ENCODE measurements at regions not wholly inside any gene's neighbourhood (a gene's known extent, or its start where the extent isn't known, plus 50 kb on each side); places are given as distances from the start of the nearest gene placed in this dataset.

DNA sequence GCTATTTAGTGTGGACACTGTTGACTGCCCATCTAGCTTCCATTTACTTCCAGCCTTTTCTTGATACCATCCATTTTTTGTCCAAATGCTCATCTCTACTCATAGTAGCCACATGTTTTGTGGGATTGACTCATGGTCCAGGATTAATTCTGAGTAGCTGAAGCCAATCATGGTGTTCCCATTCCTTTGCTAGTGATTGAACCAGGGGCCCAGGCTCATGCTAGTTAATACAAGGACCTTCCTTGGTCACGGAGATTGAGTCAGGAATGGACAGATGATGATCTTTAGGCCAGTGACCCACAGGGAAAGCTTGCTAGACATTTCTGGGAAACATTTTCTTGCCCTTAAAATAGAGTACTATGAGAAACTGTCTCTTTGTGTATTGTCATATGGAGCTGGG lies 272.9 kb upstream of the RIOK2 start (continued):
- TF ChIP-seq SRF (IDR thresholded peaks at IDR 0.05; ENCODE audit: low read depth, low read length) (no peak), TEAD4 (IDR thresholded peaks at IDR 0.05; ENCODE audit: low read depth, low read length) (no peak), TBP (IDR thresholded peaks at IDR 0.05; ENCODE audit: low read depth, low read length) (no peak), GABPA (IDR thresholded peaks at IDR 0.05; ENCODE audit: borderline replicate concordance, insufficient read depth, low read length) (no peak), GTF2F1 (IDR thresholded peaks at IDR 0.05; ENCODE audit: borderline replicate concordance, low read depth, low read length) (no peak)
- TF ChIP-seq, protein P1, sequence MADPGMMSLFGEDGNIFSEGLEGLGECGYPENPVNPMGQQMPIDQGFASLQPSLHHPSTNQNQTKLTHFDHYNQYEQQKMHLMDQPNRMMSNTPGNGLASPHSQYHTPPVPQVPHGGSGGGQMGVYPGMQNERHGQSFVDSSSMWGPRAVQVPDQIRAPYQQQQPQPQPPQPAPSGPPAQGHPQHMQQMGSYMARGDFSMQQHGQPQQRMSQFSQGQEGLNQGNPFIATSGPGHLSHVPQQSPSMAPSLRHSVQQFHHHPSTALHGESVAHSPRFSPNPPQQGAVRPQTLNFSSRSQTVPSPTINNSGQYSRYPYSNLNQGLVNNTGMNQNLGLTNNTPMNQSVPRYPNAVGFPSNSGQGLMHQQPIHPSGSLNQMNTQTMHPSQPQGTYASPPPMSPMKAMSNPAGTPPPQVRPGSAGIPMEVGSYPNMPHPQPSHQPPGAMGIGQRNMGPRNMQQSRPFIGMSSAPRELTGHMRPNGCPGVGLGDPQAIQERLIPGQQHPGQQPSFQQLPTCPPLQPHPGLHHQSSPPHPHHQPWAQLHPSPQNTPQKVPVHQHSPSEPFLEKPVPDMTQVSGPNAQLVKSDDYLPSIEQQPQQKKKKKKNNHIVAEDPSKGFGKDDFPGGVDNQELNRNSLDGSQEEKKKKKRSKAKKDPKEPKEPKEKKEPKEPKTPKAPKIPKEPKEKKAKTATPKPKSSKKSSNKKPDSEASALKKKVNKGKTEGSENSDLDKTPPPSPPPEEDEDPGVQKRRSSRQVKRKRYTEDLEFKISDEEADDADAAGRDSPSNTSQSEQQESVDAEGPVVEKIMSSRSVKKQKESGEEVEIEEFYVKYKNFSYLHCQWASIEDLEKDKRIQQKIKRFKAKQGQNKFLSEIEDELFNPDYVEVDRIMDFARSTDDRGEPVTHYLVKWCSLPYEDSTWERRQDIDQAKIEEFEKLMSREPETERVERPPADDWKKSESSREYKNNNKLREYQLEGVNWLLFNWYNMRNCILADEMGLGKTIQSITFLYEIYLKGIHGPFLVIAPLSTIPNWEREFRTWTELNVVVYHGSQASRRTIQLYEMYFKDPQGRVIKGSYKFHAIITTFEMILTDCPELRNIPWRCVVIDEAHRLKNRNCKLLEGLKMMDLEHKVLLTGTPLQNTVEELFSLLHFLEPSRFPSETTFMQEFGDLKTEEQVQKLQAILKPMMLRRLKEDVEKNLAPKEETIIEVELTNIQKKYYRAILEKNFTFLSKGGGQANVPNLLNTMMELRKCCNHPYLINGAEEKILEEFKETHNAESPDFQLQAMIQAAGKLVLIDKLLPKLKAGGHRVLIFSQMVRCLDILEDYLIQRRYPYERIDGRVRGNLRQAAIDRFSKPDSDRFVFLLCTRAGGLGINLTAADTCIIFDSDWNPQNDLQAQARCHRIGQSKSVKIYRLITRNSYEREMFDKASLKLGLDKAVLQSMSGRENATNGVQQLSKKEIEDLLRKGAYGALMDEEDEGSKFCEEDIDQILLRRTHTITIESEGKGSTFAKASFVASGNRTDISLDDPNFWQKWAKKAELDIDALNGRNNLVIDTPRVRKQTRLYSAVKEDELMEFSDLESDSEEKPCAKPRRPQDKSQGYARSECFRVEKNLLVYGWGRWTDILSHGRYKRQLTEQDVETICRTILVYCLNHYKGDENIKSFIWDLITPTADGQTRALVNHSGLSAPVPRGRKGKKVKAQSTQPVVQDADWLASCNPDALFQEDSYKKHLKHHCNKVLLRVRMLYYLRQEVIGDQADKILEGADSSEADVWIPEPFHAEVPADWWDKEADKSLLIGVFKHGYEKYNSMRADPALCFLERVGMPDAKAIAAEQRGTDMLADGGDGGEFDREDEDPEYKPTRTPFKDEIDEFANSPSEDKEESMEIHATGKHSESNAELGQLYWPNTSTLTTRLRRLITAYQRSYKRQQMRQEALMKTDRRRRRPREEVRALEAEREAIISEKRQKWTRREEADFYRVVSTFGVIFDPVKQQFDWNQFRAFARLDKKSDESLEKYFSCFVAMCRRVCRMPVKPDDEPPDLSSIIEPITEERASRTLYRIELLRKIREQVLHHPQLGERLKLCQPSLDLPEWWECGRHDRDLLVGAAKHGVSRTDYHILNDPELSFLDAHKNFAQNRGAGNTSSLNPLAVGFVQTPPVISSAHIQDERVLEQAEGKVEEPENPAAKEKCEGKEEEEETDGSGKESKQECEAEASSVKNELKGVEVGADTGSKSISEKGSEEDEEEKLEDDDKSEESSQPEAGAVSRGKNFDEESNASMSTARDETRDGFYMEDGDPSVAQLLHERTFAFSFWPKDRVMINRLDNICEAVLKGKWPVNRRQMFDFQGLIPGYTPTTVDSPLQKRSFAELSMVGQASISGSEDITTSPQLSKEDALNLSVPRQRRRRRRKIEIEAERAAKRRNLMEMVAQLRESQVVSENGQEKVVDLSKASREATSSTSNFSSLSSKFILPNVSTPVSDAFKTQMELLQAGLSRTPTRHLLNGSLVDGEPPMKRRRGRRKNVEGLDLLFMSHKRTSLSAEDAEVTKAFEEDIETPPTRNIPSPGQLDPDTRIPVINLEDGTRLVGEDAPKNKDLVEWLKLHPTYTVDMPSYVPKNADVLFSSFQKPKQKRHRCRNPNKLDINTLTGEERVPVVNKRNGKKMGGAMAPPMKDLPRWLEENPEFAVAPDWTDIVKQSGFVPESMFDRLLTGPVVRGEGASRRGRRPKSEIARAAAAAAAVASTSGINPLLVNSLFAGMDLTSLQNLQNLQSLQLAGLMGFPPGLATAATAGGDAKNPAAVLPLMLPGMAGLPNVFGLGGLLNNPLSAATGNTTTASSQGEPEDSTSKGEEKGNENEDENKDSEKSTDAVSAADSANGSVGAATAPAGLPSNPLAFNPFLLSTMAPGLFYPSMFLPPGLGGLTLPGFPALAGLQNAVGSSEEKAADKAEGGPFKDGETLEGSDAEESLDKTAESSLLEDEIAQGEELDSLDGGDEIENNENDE (IDR thresholded peaks at IDR 0.05; ENCODE audit: insufficient replicate concordance, low read length), result no peak

All from H1 (cell line).